ENCODE measurements at regions not wholly inside any gene's neighbourhood (a gene's known extent, or its start where the extent isn't known, plus 50 kb on each side); places are given as distances from the start of the nearest gene placed in this dataset.
"Not testable (repeated sequence)": the region's sequence is repeated elsewhere in the genome, so short reads cannot be mapped to it uniquely, and the experiment has no call there.

GRCh38 chr3:6697722-6698121 is 163.2 kb upstream of the GRM7 start:
- H3K36me3 ChIP-seq: no peaks in the 10 kb centered on the region
- peaks cover 30% of the 10 kb centered on the region for H3K27me3 ChIP-seq (ENCODE audit: insufficient read depth, low read depth, severe bottlenecking)
- H3K9me3 ChIP-seq (ENCODE audit: severe bottlenecking): no peaks in the 10 kb centered on the region
- no peak overlapping the region for H3K4me3 ChIP-seq (ENCODE audit: low read depth, low read length)
- DNase-seq: no peak
- no peak overlapping the region for H3K27ac ChIP-seq
- TF ChIP-seq CTCF (IDR thresholded peaks at IDR 0.05; ENCODE audit: low read depth, low read length): no peak

- peaks cover 24% of the 10 kb centered on the region for H3K27me3 ChIP-seq (ENCODE audit: insufficient read depth, low read depth, severe bottlenecking)
- not testable (repeated sequence) for H3K36me3 ChIP-seq; H3K27ac ChIP-seq; DNase-seq; H3K4me3 ChIP-seq (ENCODE audit: low read depth, low read length); H3K9me3 ChIP-seq (ENCODE audit: severe bottlenecking)
Measured at GRCh38 chr3:6704817-6705216, 156.1 kb upstream of the GRM7 start.

GRCh38 chr3:6706777-6707176 is 154.1 kb upstream of the GRM7 start:
- H3K36me3 ChIP-seq: no peaks in the 10 kb centered on the region
- no peak for TF ChIP-seq CTCF (IDR thresholded peaks at IDR 0.05; ENCODE audit: low read depth, low read length)
- H3K4me3 ChIP-seq (ENCODE audit: low read depth, low read length): no peak overlapping the region
- no peak for DNase-seq
- no peaks in the 10 kb centered on the region for H3K9me3 ChIP-seq (ENCODE audit: severe bottlenecking)
- H3K27me3 ChIP-seq (ENCODE audit: insufficient read depth, low read depth, severe bottlenecking): peaks cover 29% of the 10 kb centered on the region
- no peak overlapping the region for H3K27ac ChIP-seq

- DNase-seq: no peak
- Histone ChIP-seq H3K9me3 (ENCODE audit: severe bottlenecking) (no peaks in the 10 kb centered on the region), H3K27ac (no peak overlapping the region), H3K27me3 (ENCODE audit: insufficient read depth, low read depth, severe bottlenecking) (peaks cover 26% of the 10 kb centered on the region), H3K36me3 (no peaks in the 10 kb centered on the region), H3K4me3 (ENCODE audit: low read depth, low read length) (no peak overlapping the region)
- TF ChIP-seq CTCF (IDR thresholded peaks at IDR 0.05; ENCODE audit: low read depth, low read length): no peak
Measured at GRCh38 chr3:6709178-6709577, 151.7 kb upstream of the GRM7 start.

GRCh38 chr3:6714962-6715361 is 146.0 kb upstream of the GRM7 start:
- no peak overlapping the region for H3K4me3 ChIP-seq (ENCODE audit: low read depth, low read length)
- no peaks in the 10 kb centered on the region for H3K9me3 ChIP-seq (ENCODE audit: severe bottlenecking)
- no peaks in the 10 kb centered on the region for H3K36me3 ChIP-seq
- no peak overlapping the region for H3K27ac ChIP-seq
- no peak for TF ChIP-seq CTCF (IDR thresholded peaks at IDR 0.05; ENCODE audit: low read depth, low read length)
- no peak for DNase-seq
- H3K27me3 ChIP-seq (ENCODE audit: insufficient read depth, low read depth, severe bottlenecking): peaks cover 13% of the 10 kb centered on the region

- TF ChIP-seq CTCF (IDR thresholded peaks at IDR 0.05; ENCODE audit: low read depth, low read length): no peak
Measured at GRCh38 chr3:6716420-6716819, 144.5 kb upstream of the GRM7 start.

More at GRCh38 chr3:6716420-6716819, 144.5 kb upstream of the GRM7 start:
- Histone ChIP-seq H3K9me3 (ENCODE audit: severe bottlenecking) (no peaks in the 10 kb centered on the region), H3K27me3 (ENCODE audit: insufficient read depth, low read depth, severe bottlenecking) (peaks cover 9% of the 10 kb centered on the region), H3K36me3 (no peaks in the 10 kb centered on the region), H3K4me3 (ENCODE audit: low read depth, low read length) (no peak overlapping the region), H3K27ac (no peak overlapping the region)
- DNase-seq: no peak

All from WERI-Rb-1 (cell line).